Head of caudate nucleus (tissue), 42 donors: ENCODE measurements at regions not wholly inside any gene's neighbourhood (a gene's known extent, or its start where the extent isn't known, plus 50 kb on each side); places are given as distances from the start of the nearest gene placed in this dataset.
"Not testable (repeated sequence)": the region's sequence is repeated elsewhere in the genome, so short reads cannot be mapped to it uniquely, and the experiment has no call there.

Source experiments
- DNase-seq, 42 donors: peaks; one replicate each; pipeline versions ENCODE4 v3.0.0 to v3.0.0-alpha.2; 2020 to 2021; ENCODE audit warnings: mixed read lengths in 7 of 42
- intact Hi-C: fragments of 100-400 bp; cut with DNase I; formaldehyde crosslinking; loops from one replicate; pipeline ENCODE4 v1.15.0; 2022

DNA sequence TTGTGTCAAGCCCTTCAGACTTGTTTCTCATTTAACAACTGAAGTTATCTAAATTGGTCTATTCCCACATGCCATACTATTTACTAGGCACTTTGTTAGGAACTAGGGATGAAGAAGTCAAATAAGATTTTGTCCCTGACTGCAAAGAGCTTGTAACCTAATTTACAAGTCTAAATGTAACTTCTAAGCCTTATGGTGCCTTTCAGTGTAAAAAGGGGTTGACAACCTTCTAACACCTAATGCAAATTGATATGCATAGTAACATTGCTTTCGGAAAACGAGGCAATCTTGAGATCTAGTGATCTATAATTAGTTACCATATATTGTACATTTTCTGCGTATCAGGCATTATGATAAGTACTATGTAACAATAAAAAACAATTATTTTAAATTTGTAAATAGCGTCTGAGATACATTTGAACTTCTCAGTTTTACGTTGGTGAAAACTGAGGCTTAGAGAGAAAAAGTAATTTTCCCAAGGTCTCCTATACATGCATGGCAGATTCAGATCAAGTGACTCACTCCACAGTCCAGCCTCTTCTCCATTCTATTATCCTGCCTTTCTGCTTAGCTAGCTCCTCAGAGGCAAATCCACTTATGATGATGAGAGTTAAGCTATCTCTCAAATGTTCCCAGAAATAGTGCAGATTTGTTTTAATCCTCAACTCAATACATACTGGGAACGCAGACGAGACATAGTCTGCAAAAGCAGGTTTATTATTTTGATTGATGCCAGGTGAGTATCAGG lies 764.9 kb upstream of the SLITRK5 start:
- DNase-seq: no peak
- intact Hi-C loops: no loop called here

DNA sequence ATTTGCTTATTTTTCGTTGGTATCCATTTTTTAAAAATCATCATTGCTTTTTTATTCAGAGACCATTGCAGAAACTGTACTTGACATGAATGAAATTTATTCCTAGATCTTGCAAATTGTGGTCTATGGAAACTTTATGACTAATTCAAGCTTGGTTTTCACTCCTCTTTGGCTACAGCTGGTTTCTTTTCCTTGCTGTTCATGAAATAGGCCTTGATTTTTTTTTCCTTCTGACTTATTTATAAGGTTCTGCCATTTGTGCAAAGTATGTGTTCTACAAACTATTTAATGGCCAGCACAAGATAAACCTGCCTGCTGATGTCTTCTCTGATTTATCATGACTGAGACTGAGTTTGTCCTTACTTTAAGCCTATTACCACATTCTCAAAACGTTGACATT lies 764.0 kb upstream of the SLITRK5 start:
- DNase-seq: no peak
- intact Hi-C loops: no loop called here

DNA sequence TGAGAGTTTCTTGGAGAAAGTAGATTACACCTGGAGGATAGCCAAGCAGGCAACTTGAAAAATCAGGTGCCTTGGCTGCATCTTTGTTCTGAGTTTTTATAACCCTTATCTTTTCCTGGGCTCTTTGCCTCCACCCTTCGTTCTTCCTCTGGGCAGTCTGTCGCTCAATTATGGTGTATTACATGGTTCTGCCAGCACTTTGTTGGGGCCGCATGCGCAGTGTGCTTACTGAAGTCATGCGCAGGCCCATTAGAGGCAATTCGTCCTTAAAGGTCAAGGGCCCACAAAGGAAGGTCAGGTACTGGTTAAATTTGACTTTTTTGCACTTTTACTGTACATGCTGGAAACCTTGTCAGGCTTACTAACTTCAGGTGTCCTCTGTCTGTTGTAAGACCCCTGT lies 761.9 kb upstream of the SLITRK5 start:
- DNase-seq: no peak
- intact Hi-C loops: no loop called here

DNA sequence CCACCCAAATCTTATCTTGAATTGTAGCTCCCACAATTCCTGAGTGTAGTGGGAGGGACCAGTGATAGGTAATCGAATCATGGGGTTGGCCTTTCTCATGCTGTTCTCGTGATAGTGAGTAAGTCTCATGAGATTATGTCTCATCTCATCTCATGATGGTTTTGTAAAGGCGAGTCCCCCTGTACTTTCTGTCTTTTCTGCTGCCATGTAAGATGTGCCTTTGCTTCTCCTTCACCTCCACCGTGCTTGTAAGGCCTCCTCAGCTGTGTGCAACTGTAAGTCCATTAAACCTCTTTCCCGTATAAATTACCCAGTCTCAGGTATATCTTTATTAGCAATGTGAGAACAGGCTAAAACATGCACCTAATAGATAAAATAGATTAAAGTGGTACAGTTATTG lies 756.4 kb upstream of the SLITRK5 start:
- intact Hi-C loops: no loop called here
- no peak for DNase-seq

DNA sequence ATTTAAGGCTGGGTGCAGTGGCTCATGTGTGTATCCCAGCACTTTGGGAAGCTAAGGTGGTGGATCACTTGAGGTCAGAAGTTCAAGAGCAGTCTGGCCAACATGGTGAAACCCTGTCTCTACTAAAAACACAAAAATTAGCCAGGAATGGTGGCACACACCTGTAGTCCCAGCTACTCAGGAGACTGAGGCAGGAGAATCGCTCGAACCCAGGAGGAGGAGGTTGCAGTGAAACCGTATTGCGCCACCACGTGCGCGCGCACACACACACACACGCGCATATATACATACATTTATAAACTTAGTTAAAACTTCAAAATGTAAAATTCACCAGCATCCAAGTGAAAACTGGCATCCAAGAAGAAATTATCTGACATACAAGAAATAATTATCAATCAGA lies 753.7 kb upstream of the SLITRK5 start:
- intact Hi-C loops, DNase-seq: not testable (repeated sequence)

DNA sequence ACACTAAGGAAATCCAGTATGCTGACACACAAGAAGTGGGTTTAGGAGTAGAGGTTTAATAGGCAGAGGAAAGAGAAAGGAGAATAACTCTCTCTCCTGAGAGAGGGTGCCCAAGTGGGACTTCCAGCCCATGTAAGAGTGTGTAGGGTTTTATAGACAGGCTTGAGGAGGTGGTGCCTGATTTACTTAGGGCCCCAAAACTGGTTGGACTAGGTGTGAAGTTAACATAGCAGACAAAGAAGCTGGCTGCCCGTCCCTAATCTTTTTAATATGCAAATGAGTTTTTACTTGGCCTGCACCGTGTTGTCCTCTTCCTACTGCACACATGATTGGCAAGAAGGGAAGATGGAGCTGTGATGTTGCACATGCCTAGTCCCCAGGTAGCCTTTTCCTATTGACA lies 752.5 kb upstream of the SLITRK5 start:
- no peak for DNase-seq
- intact Hi-C loops: no loop called here

DNA sequence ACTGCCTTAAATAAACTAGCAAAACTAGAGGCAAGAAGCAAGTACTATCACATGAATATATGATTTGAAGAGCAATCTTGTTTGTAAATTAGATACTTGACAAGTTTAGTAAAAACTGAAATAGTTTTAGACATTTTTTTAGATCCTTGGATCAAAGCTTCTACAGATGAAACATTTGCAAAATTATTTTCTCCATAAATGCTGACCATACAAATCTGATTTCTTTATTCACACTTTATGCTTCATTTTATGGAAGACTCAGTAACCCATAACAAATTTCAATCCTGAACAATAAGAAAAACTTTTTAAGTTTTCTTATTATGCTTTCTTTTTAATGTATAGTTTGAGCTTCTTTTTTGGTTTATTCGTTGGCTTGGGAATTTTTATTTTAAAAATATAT lies 750.2 kb upstream of the SLITRK5 start:
- DNase-seq: no peak
- intact Hi-C loops: no loop called here

DNA sequence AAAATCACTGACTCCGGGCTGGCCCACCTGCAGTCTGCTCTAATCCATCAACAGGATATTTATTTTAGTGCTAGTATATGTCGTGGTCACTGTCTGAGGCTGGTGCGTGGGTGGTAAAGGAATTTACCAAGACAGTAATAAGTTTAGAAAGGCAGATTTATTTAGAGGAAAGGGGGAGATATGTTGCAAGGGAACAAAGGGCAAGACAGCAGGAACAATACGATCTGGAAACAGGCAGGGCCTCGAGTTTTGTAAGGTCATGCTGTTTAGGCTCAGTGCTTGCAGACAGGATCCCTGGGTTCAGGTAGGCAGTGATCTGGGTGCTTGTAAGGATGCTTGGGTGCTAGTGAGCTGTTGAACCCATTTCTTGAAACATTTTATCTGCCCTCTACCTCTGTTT lies 748.2 kb upstream of the SLITRK5 start:
- DNase-seq: no peak
- intact Hi-C loops: no loop called here

DNA sequence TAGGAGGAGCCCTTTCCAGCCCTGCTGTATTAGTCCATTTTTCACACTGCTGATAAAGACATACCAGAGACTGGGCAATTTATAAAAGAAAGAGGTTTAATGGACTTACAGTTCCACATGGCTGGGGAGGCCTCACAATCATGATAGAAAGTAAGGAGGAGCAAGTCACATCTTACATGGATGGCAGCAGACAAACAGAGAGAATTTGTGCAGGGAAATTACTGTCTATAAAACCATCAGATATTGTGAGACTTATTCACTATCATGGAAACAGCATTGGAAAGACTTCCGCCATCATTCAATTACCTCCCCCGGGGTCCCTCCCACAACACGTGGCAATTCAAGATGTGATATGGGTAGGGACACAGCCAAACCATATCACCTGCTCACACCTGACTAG lies 744.3 kb upstream of the SLITRK5 start:
- DNase-seq, intact Hi-C loops: not testable (repeated sequence)

DNA sequence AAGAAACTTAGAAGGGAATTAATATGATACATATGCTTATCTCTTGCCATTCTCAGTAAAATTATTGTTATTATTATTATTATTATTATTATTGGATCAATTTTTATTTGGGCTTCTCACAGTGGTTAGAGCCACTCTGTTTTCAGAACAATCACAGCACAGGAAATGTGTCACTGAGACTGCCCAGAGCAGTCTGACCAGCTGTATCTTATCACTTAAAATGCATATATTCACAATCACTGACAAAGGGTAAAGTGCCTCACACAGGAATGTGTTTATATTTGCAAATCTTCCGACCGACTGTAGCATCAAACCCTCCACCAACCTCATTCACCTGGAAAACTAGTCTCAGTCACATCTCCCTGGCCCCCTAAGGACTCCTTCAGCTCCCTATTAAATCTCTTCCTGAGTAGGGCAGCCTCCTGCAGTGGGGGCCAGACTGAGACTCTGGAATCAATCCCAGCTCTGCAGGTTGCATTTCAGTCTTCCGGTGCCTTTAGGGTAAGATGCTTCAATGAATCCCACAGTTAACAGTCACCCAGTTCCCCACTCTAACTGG lies 738.3 kb upstream of the SLITRK5 start:
- DNase-seq: no peak
- intact Hi-C loops: no loop called here

DNA sequence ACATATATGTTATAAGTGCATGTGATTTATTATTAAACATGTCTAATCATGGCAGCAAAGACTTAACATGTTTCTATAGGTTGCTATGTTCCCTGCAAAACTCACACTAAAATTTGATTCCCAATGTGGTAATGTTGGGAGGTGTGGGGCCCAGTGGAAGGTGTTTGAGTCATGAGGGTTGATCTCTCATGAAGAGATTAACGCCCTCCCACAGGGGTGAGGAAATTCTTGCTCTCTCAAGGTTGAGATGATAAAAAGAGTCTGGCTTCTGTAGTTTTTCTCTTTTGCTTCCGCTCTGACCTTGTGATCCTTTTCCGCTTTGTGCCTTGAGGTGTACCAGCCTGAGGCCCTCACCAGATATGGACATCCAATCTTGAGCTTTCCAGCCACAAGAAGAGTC lies 737.5 kb upstream of the SLITRK5 start:
- intact Hi-C loops: no loop called here
- no peak for DNase-seq

DNA sequence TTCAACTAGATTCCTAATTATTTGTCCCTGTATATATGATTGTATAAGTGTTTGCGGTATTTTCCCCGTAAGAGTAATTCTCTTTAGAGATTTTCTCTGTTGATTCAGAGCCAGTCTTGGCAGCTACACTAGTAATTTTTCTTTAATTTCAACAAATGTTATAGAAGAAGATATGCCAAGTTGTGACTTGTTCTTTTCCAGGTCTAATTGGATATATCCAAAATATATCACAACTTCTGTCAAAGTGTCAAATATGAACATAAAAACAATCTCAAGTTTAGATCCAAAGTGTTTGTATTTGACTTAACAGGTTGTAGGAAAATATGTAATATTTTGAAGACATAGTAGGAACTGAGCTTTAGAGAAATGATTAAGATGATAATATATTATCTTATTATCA lies 733.9 kb upstream of the SLITRK5 start:
- intact Hi-C loops: no loop called here
- DNase-seq: no peak

DNA sequence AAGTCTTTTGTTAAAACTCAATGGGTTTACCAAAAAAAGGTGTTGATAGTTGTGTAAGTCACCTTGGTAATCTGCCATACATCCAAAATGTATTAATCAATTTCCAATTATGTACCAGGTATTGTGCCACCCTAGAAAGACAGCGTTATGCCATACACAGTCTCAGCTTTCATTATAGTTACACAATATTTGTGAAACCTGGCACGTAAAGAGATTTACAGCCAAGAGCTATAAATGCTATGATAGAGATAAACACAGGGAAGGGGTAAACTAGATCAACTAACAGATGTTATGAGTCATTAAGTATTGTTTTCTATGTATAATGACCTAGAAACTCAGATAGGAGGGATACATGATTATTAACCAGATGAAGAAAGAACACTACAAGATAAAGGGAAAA lies 725.6 kb upstream of the SLITRK5 start:
- intact Hi-C loops: no loop called here
- no peak for DNase-seq

DNA sequence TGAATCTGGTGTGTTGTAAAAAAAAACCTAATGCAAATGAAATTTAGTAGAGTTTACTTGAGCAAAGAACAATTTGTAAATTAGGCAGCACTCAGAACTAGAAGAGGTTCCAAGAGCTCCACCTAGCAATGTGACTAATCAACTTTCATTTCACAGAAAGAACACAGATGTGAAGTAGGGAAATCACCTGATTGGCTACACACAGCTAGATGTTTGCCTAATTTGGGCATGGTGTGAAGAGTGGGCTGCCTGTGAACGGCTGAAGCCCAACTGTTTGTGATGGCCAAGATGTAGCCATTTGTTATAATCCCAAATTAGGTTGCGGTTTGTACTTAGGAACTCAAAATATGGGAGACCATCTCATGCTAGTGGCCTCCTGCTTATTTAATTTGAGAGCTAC lies 724.4 kb upstream of the SLITRK5 start:
- DNase-seq: no peak
- intact Hi-C loops: no loop called here

DNA sequence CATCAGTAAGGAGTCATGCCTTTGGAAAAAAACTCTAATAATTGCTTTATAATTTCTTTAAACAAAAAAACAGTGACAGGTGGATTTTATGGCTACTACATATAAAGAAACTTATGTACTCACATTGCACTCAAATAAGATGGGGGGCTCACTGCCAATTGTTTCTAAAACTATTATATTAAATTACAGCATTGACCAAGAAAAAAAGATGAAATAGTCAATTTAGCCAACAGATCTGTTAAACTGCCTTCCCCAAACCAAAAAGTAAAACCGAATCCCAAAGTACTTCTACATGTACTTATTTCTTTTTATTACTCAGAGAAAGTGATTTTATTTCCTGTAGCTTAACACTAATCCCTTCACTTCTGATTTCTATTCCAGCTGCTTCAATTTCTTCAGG lies 716.8 kb upstream of the SLITRK5 start:
- intact Hi-C loops: no loop called here
- no peak for DNase-seq

DNA sequence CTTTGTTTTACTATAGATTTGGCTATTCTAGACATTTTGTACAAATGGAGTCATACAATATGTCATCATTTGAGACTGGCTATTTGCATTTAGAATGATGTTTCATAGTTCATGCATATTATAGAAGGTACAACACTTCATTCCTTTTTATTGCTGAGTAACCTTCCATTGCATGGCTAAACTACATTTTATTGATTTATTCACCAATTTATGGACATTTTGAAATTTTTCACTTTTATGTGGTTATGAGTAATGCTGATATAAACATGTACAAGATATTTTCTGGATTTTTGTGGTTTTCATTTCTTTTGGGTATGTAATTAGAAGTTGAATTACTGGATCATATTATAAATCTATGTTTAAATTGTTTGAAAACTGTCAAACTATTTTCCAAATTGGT lies 710.3 kb upstream of the SLITRK5 start:
- DNase-seq: no peak
- intact Hi-C loops: no loop called here

DNA sequence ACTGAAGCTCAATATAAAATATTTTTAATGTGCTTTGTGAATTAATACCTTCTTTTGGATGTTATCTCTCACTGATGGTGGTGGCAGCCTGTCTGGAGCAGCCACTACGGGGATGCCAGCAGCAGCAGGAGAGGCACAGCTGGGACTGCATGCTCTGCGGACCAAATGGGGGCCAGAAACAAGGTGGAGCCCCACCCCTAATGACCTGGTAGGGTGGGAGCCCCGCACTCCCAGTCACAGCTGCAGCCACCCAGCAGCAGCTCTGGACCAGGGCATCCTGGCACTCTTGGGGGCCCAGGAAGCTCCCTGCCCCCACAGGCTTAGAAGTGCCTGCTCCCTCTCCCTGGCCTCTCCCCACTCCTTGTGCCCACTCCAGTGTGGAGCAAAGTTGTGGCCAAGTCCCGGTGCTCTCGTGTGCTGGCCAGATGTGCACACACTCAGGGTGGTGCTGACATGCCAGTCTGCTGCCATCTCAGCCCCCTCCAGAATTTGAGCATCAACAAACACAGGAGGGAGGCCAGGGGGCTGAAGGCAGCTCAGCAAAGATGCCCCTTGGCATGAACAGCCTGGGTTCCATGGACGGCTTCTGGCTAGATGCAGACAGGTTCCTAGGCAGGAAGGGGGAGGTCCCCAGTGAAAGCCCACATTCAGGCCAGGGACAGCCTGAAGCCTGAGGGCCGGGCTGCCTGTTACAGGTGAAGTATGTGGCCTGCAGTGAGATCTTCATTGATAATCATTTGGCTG lies 696.7 kb upstream of the SLITRK5 start:
- DNase-seq: no peak
- intact Hi-C loops: no loop called here

DNA sequence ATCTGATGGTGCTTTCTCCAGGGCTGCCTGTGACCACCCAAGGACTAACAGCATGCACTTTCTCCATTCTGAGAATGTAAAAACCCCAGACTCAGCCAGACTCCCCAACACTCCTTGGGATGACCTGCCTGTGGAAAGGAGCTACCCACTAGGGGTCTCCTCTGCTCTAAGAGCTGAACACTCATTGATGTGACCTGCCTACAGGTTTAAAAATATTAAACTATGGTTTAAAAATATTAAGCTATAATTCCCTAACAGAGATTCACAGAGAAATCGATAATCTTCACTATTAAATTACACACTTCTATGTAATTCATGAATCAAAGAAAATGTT lies 696.2 kb upstream of the SLITRK5 start:
- DNase-seq: no peak
- intact Hi-C loops: no loop called here

DNA sequence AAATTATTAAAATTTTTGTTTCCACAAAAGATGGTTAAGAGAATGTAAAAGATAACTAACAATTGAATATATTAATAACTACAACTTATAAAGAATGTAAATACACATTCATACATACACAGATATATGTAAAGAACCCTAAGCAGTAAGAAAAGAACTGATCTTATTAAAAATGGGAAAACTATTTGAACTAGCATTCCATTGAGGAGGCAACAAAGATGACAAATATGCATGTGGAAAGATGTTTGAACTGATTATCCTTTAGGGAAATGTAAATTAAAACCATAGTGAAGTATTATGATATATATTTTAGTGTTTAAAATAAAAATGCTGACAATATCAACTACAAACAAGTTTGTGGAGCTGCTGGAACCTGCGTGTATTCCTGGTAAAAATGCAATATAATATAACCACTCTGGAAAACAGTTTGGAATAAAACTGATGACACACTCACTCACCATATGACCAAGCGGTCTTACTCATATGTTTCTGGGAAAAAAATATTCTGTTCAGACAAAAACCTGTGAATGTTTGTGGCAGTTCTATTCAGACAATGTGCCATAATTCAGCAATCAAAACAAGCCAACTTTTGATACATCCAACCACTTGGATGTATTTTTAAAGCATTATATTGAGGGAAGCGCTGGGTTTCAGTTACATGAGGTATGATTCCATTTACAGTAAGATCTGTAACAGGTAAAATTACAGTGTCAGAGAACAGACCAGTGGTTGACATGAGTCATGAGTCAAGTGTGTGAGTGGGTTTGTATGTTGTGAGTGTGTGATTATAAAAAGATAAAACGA lies 694.4 kb upstream of the SLITRK5 start:
- intact Hi-C loops: no loop called here
- no peak for DNase-seq

DNA sequence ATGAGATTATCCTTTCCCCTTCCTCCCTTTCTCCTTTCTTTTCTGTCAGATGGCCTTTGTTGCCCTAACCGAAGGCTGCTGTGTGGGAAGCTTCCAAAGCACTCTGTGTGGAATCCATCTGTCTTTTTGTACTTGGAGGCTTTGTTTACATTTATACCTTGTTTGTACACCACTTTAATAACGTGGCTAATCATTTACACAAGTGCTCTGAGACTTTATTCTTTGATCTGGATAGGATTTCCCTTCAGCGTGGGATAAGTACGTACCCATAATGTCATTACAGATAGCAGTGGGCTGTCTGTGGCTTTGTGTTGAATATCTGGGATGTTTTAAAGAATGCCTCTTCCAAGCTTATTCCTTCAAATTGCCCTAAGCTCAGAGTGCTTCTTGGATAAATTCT lies 684.7 kb upstream of the SLITRK5 start:
- no peak for DNase-seq
- intact Hi-C loops: no loop called here
